Hypothalamus (tissue), 51 donors: ENCODE measurements at regions not wholly inside any gene's neighbourhood (a gene's known extent, or its start where the extent isn't known, plus 50 kb on each side); places are given as distances from the start of the nearest gene placed in this dataset.
A peak's percentile ranks its signal among the peaks of the same experiment; 100 is the strongest.
"Not testable (repeated sequence)": the region's sequence is repeated elsewhere in the genome, so short reads cannot be mapped to it uniquely, and the experiment has no call there.

Source experiments
- DNase-seq, 51 donors: peaks; one replicate each; lab custom pipeline; 2025; lab: John Stamatoyannopoulos, UW

DNA sequence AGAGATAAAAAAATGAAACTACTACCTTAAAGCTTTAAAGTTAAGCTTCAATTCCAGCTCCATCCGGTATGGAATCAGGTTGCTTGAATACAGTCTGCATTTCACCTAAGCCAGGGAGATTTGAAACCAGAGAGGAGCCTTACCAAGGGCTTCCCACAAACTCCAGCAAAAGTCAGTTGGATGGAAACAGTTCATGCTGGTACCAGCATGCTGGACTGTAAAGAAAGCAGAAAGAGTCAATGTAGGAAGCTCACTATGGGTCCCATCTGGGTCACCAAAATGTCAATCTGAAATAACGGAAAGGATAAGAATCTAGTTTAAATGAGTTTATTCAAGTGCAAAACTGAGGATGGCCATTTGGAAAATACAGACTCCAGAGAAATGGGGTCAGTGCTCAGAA, 65.3 kb downstream of the CDO1 start:
- no peak for DNase-seq

DNA sequence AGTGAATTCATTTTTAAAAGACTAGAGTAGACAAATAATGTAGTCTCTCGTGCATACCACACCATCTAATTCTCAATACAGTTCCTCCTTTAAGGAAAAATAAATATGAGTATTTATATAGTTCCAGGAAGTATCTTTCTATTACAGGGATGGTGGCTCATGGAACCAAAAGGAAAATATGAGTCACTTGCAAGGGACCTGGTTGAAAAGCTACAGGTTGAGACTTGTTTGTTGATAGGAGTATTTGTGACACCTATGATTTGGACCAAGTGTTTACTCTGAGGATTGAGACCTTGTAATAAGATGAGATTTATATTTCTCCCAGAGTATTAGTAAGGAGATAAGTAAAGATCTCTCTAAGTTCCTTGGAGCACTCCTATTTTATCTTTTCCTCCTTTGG, 67.4 kb downstream of the CDO1 start:
- no peak for DNase-seq

DNA sequence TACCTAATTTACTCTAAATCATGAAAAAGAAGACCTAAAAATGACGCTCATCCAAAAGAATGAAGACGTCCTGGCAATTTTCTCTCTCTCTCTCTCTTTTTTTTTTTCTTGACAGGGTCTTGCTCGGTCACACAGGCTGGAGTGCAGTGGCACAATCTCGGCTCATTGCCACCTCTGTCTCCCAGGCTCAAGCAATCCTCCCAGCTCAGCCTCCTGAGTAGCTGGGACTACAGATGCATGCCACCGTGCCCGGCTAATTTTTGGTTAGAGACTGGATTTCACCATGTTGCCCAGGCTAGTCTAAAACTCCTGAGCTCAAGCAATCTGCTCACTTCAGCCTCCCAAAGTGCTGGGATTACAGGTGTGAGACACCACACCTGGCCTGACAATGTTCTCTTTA, 77.2 kb downstream of the CDO1 start:
- not testable (repeated sequence) for DNase-seq

- no peak for DNase-seq
Measured at GRCh38 chr5:115738830-115739229, 77.6 kb downstream of the CDO1 start.

DNA sequence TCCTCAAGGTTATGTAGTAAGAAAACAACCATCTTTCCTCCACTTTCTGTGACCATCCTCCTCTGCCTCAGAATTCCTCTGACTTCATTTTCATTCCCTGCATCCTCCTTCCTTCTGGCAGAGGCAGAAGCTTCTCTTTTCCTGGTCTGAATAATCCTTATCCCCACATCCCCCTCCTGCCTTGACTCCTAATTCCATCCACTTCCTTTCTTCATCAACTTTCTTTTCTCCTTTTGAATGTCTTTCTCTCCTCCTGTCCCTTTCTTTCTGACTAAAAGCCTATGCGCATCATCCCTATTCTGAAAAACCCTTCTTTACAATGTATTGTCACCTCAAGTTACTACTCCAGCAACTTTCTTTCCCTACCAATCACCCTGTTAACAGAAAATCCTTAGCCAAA, 79.0 kb downstream of the CDO1 start:
- no peak for DNase-seq

GRCh38 chr5:115736690-115737005, 79.8 kb downstream of the CDO1 start:
- DNase-seq = peak in 1 of 51 donors; percentile 4

- no peak for DNase-seq
Measured at GRCh38 chr5:115736004-115736689, 80.3 kb downstream of the CDO1 start.

DNA sequence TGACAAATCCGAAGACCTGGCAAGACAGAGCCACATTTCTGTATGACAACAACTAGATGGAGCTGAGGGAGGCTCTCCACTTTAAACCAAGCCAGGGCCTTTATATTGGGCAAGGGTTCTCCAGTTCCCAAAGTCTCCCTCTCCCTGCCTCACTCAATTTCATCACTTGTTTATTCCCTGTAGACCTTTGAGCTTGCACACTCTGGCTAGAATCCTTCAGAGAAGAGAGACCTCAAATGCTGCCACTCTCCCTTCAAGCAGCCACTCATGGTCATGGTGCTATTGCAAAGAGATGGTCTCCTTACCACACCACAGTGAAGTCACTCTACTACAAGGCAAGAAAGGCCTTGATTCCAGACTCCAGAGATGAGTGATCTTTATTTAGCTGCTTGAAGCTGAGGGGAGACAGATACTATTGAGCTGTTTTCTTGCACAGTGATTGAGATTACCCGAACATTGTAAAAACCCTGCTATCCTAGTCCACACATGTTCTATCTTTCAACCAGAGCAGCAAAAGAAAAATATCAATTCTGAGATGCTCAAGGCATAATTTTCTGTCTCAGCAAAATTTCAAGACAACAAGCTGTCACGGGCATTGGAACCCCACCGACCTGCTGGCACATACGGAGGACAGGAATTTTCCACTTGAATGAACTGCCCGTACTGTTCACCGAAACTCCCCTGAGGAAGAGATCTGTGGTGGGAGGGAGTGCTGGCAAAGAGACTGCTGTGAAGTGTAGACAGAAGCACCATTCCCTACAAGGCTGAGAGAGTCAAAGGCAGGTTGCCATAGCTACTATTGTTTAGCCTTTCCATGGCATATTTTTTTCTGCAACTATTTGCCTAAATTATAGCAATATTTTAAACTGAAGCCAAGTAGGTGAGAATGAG, 81.1 kb downstream of the CDO1 start:
- peak in 3 of 51 donors; percentile 6 to 57 (median 8) for DNase-seq

- DNase-seq = no peak
Measured at GRCh38 chr5:115733607-115734006, 82.9 kb downstream of the CDO1 start.

DNA sequence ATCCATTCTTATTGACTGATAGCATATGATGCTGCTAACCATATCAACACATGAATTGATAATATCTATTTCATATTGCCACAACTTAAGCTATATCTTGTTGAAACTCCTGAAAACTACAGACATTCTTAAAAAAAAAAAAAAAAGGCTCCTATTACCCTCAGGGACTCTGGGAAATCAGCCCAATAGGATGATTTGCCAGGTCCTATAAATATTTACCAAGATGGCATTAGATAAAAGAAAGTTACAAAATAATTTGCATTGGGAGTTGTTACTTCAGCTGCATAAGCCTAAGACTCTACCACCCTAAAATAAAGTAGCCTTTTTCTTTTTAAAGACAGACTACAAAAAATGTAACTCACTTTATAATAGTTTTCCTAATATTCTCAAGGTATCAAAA, 84.4 kb downstream of the CDO1 start:
- DNase-seq = no peak

DNA sequence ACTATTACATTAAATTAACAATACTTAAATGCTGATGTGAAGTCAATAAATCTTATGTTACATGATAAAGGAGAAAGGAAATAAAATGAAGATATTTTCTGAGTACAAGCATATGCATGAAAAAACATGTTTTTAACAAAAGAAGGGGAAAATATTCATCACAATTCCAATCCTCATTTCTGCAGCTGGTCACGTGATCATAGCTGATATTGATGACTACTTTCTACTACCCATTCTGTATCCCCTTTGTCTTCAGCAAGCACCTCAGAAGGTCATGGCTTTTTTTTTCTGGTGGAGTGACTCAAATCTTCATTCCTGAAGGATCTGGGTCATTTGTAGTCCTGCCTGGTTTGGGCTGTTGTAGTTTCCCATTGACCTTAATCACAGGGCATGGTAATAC, 90.9 kb downstream of the CDO1 start:
- no peak for DNase-seq

GRCh38 chr5:115723220-115723619, 93.2 kb downstream of the CDO1 start:
- DNase-seq = no peak

DNA sequence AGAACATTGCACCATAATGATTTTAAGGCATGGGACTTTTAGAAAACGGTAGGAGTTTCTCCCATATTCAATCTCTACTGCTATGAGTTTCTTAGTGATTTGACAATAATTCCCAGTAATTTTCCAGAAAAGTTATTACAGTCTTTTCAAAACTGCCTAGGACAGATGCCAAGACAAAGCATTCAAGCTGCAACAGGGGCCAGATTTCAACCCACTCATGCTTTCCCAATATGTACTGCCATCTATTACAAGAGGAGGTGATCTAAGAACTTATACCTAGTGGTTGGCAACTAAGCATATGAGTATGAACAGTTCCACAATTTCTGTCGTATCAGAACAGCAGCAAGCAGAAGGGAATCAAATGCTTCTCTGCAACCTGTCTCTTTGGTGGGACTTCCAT, 95.1 kb upstream of the TMED7 start:
- no peak for DNase-seq

GRCh38 chr5:115718927-115719326, 93.1 kb upstream of the TMED7 start:
- DNase-seq = no peak

- no peak for DNase-seq
Measured at GRCh38 chr5:115713408-115713807, 87.6 kb upstream of the TMED7 start.

- DNase-seq = no peak
Measured at GRCh38 chr5:115709585-115709984, 83.7 kb upstream of the TMED7 start.

- DNase-seq = no peak
Measured at GRCh38 chr5:115708819-115709477, 83.1 kb upstream of the TMED7 start.

GRCh38 chr5:115703514-115703913, 77.7 kb upstream of the TMED7 start:
- DNase-seq = no peak

GRCh38 chr5:115702025-115702424, 76.2 kb upstream of the TMED7 start:
- DNase-seq = no peak

- DNase-seq = no peak
Measured at GRCh38 chr5:115699967-115700366, 74.1 kb upstream of the TMED7 start.

- no peak for DNase-seq
Measured at GRCh38 chr5:115696141-115696650, 70.4 kb upstream of the TMED7 start.
